WERI-Rb-1 (cell line): ENCODE measurements at regions not wholly inside any gene's neighbourhood (a gene's known extent, or its start where the extent isn't known, plus 50 kb on each side); places are given as distances from the start of the nearest gene placed in this dataset.

Experiments
- DNase-seq: peaks from one replicate; pipeline ENCODE4 v3.0.0-alpha.2; 2020
- H3K27ac ChIP-seq: fragments of 250-450 bp; sonication (Bioruptor Pico); 2 replicates; pipeline ENCODE4 v1.5.1; 2020; ENCODE audit warnings: mild to moderate bottlenecking, moderate library complexity
- H3K27me3 ChIP-seq: fragments of 250-450 bp; sonication (Bioruptor Pico); 2 replicates; pipeline ENCODE4 v1.5.1; 2021; ENCODE audit warnings: mild to moderate bottlenecking, low read depth, moderate library complexity; ENCODE audit not compliant: insufficient read depth, severe bottlenecking
- H3K36me3 ChIP-seq: fragments of 250-450 bp; sonication (Bioruptor Pico); 2 replicates; pipeline ENCODE4 v1.5.1; 2020; ENCODE audit warnings: mild to moderate bottlenecking, moderate library complexity
- H3K4me3 ChIP-seq: 2 replicates; pipeline ENCODE4 v1.5.1; 2011; ENCODE audit warnings: low read depth, mild to moderate bottlenecking, control low read depth, low read length
- H3K9me3 ChIP-seq: fragments of 250-450 bp; sonication (Bioruptor Pico); 2 replicates; pipeline ENCODE4 v1.5.1; 2021; ENCODE audit warnings: mild to moderate bottlenecking, moderate library complexity; ENCODE audit not compliant: severe bottlenecking
- CTCF ChIP-seq: IDR thresholded peaks from 2 replicates; pipeline ENCODE4 v1.5.1; 2011; ENCODE audit warnings: low read depth, mild to moderate bottlenecking, control low read depth, inconsistent platforms, low read length

DNA sequence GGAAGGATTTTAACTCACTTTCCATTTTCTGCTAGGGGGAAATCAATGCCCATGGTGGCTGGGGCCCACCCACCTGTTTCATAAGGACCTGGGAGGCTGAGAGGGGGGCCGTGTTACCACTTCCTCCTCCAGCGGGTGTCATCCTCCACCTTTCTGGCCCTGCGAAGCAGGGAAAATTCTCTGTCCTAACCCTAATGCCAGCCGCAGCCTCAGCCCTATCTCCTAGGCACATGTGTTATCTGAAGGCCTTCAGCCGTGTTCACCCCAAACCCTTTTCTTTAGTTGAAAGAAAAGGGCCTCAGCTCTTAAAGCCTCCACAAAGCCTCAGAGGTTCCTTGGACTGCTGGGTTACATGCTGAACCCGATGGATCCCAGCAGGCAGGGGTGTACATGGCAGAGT, 55.4 kb upstream of the NECTIN1 start:
- no peaks in the 10 kb centered on the region for H3K9me3 ChIP-seq
- no peak for DNase-seq
- H3K36me3 ChIP-seq, result no peaks in the 10 kb centered on the region
- H3K27me3 ChIP-seq, result no peaks in the 10 kb centered on the region
- no peak overlapping the region for H3K4me3 ChIP-seq
- peak; percentile 2; the same call in 1 of the 2 replicates for TF ChIP-seq CTCF
- H3K27ac ChIP-seq, result no peak overlapping the region

GRCh38 chr11:119783466-119784400, 54.7 kb upstream of the NECTIN1 start:
- Histone ChIP-seq H3K36me3 (no peaks in the 10 kb centered on the region), H3K9me3 (no peaks in the 10 kb centered on the region), H3K27ac (peak overlapping the region; percentile 75; the same call in 1 of the 2 replicates), H3K27me3 (no peaks in the 10 kb centered on the region), H3K4me3 (no peak overlapping the region)
- TF ChIP-seq CTCF, result no peak
- no peak for DNase-seq

GRCh38 chr11:119782739-119783072, 53.7 kb upstream of the NECTIN1 start:
- peak overlapping the region; percentile 75 for H3K27ac ChIP-seq
- no peaks in the 10 kb centered on the region for H3K27me3 ChIP-seq
- no peaks in the 10 kb centered on the region for H3K9me3 ChIP-seq
- peak; percentile 76 for DNase-seq
- TF ChIP-seq CTCF, result no peak
- no peaks in the 10 kb centered on the region for H3K36me3 ChIP-seq
- no peak overlapping the region for H3K4me3 ChIP-seq

DNA sequence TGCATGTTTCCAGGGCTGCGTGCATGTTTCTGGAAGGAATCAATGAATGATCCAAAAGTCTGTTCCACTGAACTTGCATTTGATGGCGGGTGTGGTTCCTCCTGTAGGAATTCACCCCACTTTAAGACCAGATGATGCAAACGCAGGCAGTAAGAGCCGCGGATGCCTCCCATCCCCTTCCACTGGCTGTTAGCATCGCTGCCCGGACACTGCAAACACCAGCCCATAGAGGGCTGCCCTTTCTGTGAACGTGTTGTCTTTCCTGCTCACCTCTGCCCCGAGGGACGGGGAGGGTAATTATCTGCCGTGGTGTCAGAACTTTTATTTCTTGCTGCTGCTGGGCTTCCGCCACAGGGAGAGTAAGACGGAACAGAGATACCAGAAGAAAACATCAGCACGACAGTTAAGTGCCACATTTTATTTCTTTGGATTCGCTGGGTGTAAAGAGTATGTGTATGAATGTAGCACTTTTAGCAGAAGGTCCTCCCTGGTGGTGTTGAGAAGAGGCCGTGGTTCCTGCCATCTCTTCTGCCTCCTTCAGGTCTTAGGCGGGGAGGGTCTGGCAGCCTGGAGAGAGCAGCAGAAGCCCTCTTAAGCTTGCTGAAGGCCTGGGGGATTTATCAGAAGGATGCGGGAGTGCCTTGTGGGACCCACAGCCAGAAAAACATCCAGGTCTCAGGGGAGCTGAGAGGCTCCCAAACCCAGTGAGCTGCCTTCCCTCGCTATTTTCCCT, 53.2 kb upstream of the NECTIN1 start:
- Histone ChIP-seq H3K27ac (peak overlapping the region; percentile 75), H3K9me3 (no peaks in the 10 kb centered on the region), H3K36me3 (no peaks in the 10 kb centered on the region), H3K27me3 (no peaks in the 10 kb centered on the region), H3K4me3 (no peak overlapping the region)
- DNase-seq, result no peak
- no peak for TF ChIP-seq CTCF

- DNase-seq, result no peak
- no peak overlapping the region for H3K4me3 ChIP-seq
- TF ChIP-seq CTCF, result no peak
- no peaks in the 10 kb centered on the region for H3K9me3 ChIP-seq
- no peaks in the 10 kb centered on the region for H3K36me3 ChIP-seq
- H3K27me3 ChIP-seq, result no peaks in the 10 kb centered on the region
- H3K27ac ChIP-seq, result no peak overlapping the region
These were observed 51.4 kb upstream of the NECTIN1 start for GRCh38 chr11:119780222-119780953.
